GM19023 (cell line): ENCODE measurements at regions not wholly inside any gene's neighbourhood (a gene's known extent, or its start where the extent isn't known, plus 50 kb on each side); places are given as distances from the start of the nearest gene placed in this dataset.

Experiments used
- ATAC-seq: cut with Tn5 transposase; IDR thresholded peaks from one replicate; pipeline ENCODE4 v1.9.1; 2021; ENCODE audit warnings: mild to moderate bottlenecking, moderate library complexity; ENCODE audit not compliant: unreplicated experiment

GRCh38 chr10:31081937-31082840, 50.5 kb upstream of the ZNF438 start:
- no peak for ATAC-seq

- ATAC-seq, result no peak
Measured at GRCh38 chr10:31083765-31084184, 52.1 kb upstream of the ZNF438 start.

- ATAC-seq, result no peak
Measured at GRCh38 chr10:31087011-31087410, 55.3 kb upstream of the ZNF438 start.

- no peak for ATAC-seq
Measured at GRCh38 chr10:31087851-31088250, 56.2 kb upstream of the ZNF438 start.

- no peak for ATAC-seq
Measured at GRCh38 chr10:31090894-31091607, 59.4 kb upstream of the ZNF438 start.

GRCh38 chr10:31095677-31096560, 64.3 kb upstream of the ZNF438 start:
- no peak for ATAC-seq

GRCh38 chr10:31098046-31098445, 66.4 kb upstream of the ZNF438 start:
- ATAC-seq, result no peak

- ATAC-seq, result no peak
Measured at GRCh38 chr10:31099094-31099493, 67.4 kb upstream of the ZNF438 start.

GRCh38 chr10:31099664-31100063, 68.0 kb upstream of the ZNF438 start:
- no peak for ATAC-seq

- no peak for ATAC-seq
Measured at GRCh38 chr10:31100115-31100601, 68.5 kb upstream of the ZNF438 start.

GRCh38 chr10:31100662-31101061, 69.0 kb upstream of the ZNF438 start:
- ATAC-seq, result no peak

GRCh38 chr10:31101123-31101522, 69.5 kb upstream of the ZNF438 start:
- peak; percentile 74 for ATAC-seq

GRCh38 chr10:31102421-31102820, 70.8 kb upstream of the ZNF438 start:
- no peak for ATAC-seq

GRCh38 chr10:31103112-31103511, 71.4 kb upstream of the ZNF438 start:
- ATAC-seq, result no peak

- ATAC-seq, result no peak
Measured at GRCh38 chr10:31112961-31113360, 81.3 kb upstream of the ZNF438 start.

GRCh38 chr10:31116226-31116625, 84.6 kb upstream of the ZNF438 start:
- no peak for ATAC-seq

GRCh38 chr10:31118556-31118955, 86.9 kb upstream of the ZNF438 start:
- no peak for ATAC-seq

- ATAC-seq, result no peak
Measured at GRCh38 chr10:31120392-31120791, 88.7 kb upstream of the ZNF438 start.

GRCh38 chr10:31120961-31121685, 89.5 kb upstream of the ZNF438 start:
- no peak for ATAC-seq
